SK-N-SH treated with all-trans-retinoic acid at 6 μM for 48 hours (cell line): ENCODE measurements at regions not wholly inside any gene's neighbourhood (a gene's known extent, or its start where the extent isn't known, plus 50 kb on each side); places are given as distances from the start of the nearest gene placed in this dataset.

Source experiments
- ATAC-seq: fragments of 200-7000 bp; cut with Tn5 transposase; 3 replicates; pipeline ENCODE4 v1.9.1; 2020; ENCODE audit warnings: mild to moderate bottlenecking, moderate library complexity
- ARNTL ChIP-seq: fragments of 450-650 bp; formaldehyde crosslinking; IDR thresholded peaks from 2 replicates; pipeline ENCODE4 v1.5.0; 2020; ENCODE audit warnings: low read depth, mild to moderate bottlenecking, moderate library complexity, borderline replicate concordance
- BACH2 ChIP-seq: fragments of 250-450 bp; sonication (Bioruptor Pico); IDR thresholded peaks from 2 replicates; pipeline ENCODE4 v1.9.0; 2021; ENCODE audit warnings: mild to moderate bottlenecking, borderline replicate concordance
- CREB5 ChIP-seq: fragments of 250-450 bp; sonication (Bioruptor Pico); IDR thresholded peaks from 2 replicates; pipeline ENCODE4 v1.5.1; 2020; ENCODE audit warnings: low read depth, mild to moderate bottlenecking, moderate library complexity
- CSDC2 ChIP-seq: fragments of 250-450 bp; sonication (Bioruptor Pico); IDR thresholded peaks from 2 replicates; pipeline ENCODE4 v1.5.0; 2020; ENCODE audit warnings: mild to moderate bottlenecking, moderate library complexity
- CSRNP3 ChIP-seq: fragments of 250-450 bp; sonication (Bioruptor Pico); IDR thresholded peaks from 2 replicates; pipeline ENCODE4 v1.5.1; 2021; ENCODE audit warnings: mild to moderate bottlenecking, moderate library complexity
- ESRRG ChIP-seq: fragments of 250-450 bp; sonication (Bioruptor Pico); IDR thresholded peaks from 2 replicates; pipeline ENCODE4 v1.6.1; 2021; ENCODE audit warnings: mild to moderate bottlenecking
- ISL1 ChIP-seq: fragments of 250-450 bp; sonication (Bioruptor Pico); IDR thresholded peaks from 2 replicates; pipeline ENCODE4 v2.1.2; 2022; ENCODE audit warnings: mild to moderate bottlenecking, moderate library complexity
- OSR1 ChIP-seq: fragments of 250-450 bp; sonication (Bioruptor Pico); IDR thresholded peaks from 2 replicates; pipeline ENCODE4 v1.8.0; 2022; ENCODE audit warnings: moderate library complexity, mild to moderate bottlenecking, inconsistent platforms
- PATZ1 ChIP-seq: fragments of 250-450 bp; sonication (Bioruptor Pico); IDR thresholded peaks from 2 replicates; pipeline ENCODE4 v1.8.0; 2020; ENCODE audit warnings: mild to moderate bottlenecking, moderate library complexity, borderline replicate concordance
- PPARA ChIP-seq: fragments of 250-450 bp; sonication (Bioruptor Pico); IDR thresholded peaks from 2 replicates; pipeline ENCODE4 v1.5.0; 2020; ENCODE audit warnings: mild to moderate bottlenecking, borderline replicate concordance
- RARB ChIP-seq: fragments of 250-450 bp; sonication (Bioruptor Pico); IDR thresholded peaks from 2 replicates; pipeline ENCODE4 v1.8.0; 2021; ENCODE audit warnings: mild to moderate bottlenecking, moderate library complexity
- SNAI2 ChIP-seq: fragments of 250-450 bp; sonication (Bioruptor Pico); IDR thresholded peaks from 2 replicates; pipeline ENCODE4 v1.5.0; 2020; ENCODE audit warnings: mild to moderate bottlenecking, moderate library complexity
- TCF4 ChIP-seq: fragments of 250-450 bp; sonication (Bioruptor Pico); IDR thresholded peaks from 2 replicates; pipeline ENCODE4 v1.8.0; 2021; ENCODE audit warnings: mild to moderate bottlenecking, moderate library complexity, borderline replicate concordance
- TOX ChIP-seq: fragments of 250-450 bp; sonication (Bioruptor Pico); IDR thresholded peaks from 2 replicates; pipeline ENCODE4 v1.8.0; 2021; ENCODE audit warnings: mild to moderate bottlenecking, moderate library complexity, borderline replicate concordance
- ZC3H10 ChIP-seq: fragments of 250-450 bp; sonication (Bioruptor Pico); IDR thresholded peaks from 2 replicates; pipeline ENCODE4 v1.5.1; 2021; ENCODE audit warnings: mild to moderate bottlenecking, moderate library complexity
- ZFP3 ChIP-seq: fragments of 250-450 bp; sonication (Bioruptor Pico); IDR thresholded peaks from 2 replicates; pipeline ENCODE4 v1.5.0; 2020; ENCODE audit warnings: mild to moderate bottlenecking, moderate library complexity
- ZFP30 ChIP-seq: fragments of 450-650 bp; formaldehyde crosslinking; IDR thresholded peaks from 2 replicates; pipeline ENCODE4 v1.5.0; 2022; ENCODE audit warnings: mild to moderate bottlenecking, moderate library complexity
- ZNF565 ChIP-seq: fragments of 450-650 bp; formaldehyde crosslinking; conservative IDR thresholded peaks from 2 replicates; pipeline ENCODE4 v1.5.0; 2020; ENCODE audit warnings: low read depth, mild to moderate bottlenecking, moderate library complexity
- ZNF70 ChIP-seq: fragments of 450-650 bp; formaldehyde crosslinking; IDR thresholded peaks from 2 replicates; pipeline ENCODE4 v1.5.0; 2020; ENCODE audit warnings: mild to moderate bottlenecking, moderate library complexity
- ZNF8 ChIP-seq: fragments of 450-650 bp; formaldehyde crosslinking; IDR thresholded peaks from 2 replicates; pipeline ENCODE4 v1.5.0; 2020; ENCODE audit warnings: mild to moderate bottlenecking, moderate library complexity
- TF ChIP-seq, protein P1 (sequence below): fragments of 250-450 bp; sonication (Bioruptor Pico); IDR thresholded peaks from 2 replicates; pipeline ENCODE4 v1.5.0; 2020; ENCODE audit warnings: mild to moderate bottlenecking, moderate library complexity

DNA sequence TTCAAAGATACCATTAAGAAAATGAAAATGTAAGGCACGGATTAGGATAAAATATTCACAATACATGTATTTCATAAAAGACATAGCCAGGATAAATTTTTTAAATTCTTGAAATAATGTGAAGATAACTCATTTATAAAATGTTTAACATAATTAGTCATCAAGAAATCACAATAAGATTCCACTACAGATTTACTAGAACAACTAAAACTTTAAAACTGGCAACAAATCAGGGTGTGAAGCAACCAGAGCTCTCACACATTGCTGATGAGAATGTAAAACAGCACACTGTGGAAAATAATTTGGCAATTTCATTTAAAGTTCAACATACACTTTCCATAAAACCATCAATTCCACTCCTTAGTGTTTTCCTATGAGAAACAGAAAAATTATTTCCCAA is 89.6 kb upstream of the UBE2E3 start:
- no peak for ATAC-seq
- TF ChIP-seq TCF4 (CRISPR knock-in tag) = no peak
- no peak for TF ChIP-seq PATZ1
- no peak for TF ChIP-seq BACH2 (CRISPR knock-in tag)
- TF ChIP-seq CSRNP3 (CRISPR knock-in tag) = no peak
- no peak for TF ChIP-seq ZNF70
- no peak for TF ChIP-seq ISL1
- TF ChIP-seq ZNF8 (CRISPR knock-in tag) = no peak
- no peak for TF ChIP-seq ARNTL (CRISPR knock-in tag)
- TF ChIP-seq TOX = no peak
- no peak for TF ChIP-seq ZNF565 (CRISPR knock-in tag)
- TF ChIP-seq ZFP30 (CRISPR knock-in tag) = no peak
- TF ChIP-seq ESRRG (CRISPR knock-in tag) = no peak
- TF ChIP-seq OSR1 = no peak
- no peak for TF ChIP-seq ZC3H10 (CRISPR knock-in tag)
- TF ChIP-seq RARB = no peak
- no peak for TF ChIP-seq PPARA (CRISPR knock-in tag)
- TF ChIP-seq, protein P1, sequence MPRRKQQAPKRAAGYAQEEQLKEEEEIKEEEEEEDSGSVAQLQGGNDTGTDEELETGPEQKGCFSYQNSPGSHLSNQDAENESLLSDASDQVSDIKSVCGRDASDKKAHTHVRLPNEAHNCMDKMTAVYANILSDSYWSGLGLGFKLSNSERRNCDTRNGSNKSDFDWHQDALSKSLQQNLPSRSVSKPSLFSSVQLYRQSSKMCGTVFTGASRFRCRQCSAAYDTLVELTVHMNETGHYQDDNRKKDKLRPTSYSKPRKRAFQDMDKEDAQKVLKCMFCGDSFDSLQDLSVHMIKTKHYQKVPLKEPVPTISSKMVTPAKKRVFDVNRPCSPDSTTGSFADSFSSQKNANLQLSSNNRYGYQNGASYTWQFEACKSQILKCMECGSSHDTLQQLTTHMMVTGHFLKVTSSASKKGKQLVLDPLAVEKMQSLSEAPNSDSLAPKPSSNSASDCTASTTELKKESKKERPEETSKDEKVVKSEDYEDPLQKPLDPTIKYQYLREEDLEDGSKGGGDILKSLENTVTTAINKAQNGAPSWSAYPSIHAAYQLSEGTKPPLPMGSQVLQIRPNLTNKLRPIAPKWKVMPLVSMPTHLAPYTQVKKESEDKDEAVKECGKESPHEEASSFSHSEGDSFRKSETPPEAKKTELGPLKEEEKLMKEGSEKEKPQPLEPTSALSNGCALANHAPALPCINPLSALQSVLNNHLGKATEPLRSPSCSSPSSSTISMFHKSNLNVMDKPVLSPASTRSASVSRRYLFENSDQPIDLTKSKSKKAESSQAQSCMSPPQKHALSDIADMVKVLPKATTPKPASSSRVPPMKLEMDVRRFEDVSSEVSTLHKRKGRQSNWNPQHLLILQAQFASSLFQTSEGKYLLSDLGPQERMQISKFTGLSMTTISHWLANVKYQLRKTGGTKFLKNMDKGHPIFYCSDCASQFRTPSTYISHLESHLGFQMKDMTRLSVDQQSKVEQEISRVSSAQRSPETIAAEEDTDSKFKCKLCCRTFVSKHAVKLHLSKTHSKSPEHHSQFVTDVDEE (CRISPR knock-in tag) = no peak
- TF ChIP-seq ZFP3 = no peak
- TF ChIP-seq CREB5 (CRISPR knock-in tag) = no peak

GRCh38 chr2:180882959-180883358 is 97.4 kb upstream of the UBE2E3 start:
- no peak for ATAC-seq
- TF ChIP-seq TCF4 (CRISPR knock-in tag) (no peak), CSRNP3 (CRISPR knock-in tag) (no peak), RARB (no peak), CREB5 (CRISPR knock-in tag) (no peak), ZNF8 (CRISPR knock-in tag) (no peak), ZFP30 (CRISPR knock-in tag) (no peak), ZNF565 (CRISPR knock-in tag) (no peak), CSDC2 (no peak), SNAI2 (no peak), PPARA (CRISPR knock-in tag) (no peak)

GRCh38 chr2:180876506-180876905 is 103.9 kb upstream of the UBE2E3 start:
- ATAC-seq = no peak
- TF ChIP-seq ZNF8 (CRISPR knock-in tag) (no peak), ZNF70 (no peak), TCF4 (CRISPR knock-in tag) (no peak), SNAI2 (no peak), ZNF565 (CRISPR knock-in tag) (no peak), ZC3H10 (CRISPR knock-in tag) (no peak), CSRNP3 (CRISPR knock-in tag) (no peak), ESRRG (CRISPR knock-in tag) (no peak), PATZ1 (no peak), RARB (no peak), OSR1 (no peak), BACH2 (CRISPR knock-in tag) (no peak)
